Fibroblast of villous mesenchyme (primary cell): ENCODE measurements at regions not wholly inside any gene's neighbourhood (a gene's known extent, or its start where the extent isn't known, plus 50 kb on each side); places are given as distances from the start of the nearest gene placed in this dataset.

ENCODE experiments used
- DNase-seq: peaks from one replicate; pipeline ENCODE4 v3.0.0-alpha.2; 2010; ENCODE audit warnings: low read depth
- H3K4me3 ChIP-seq: 2 replicates; pipeline ENCODE4 v1.5.1; 2011; ENCODE audit warnings: low read depth, mild to moderate bottlenecking, low read length
- CTCF ChIP-seq: IDR thresholded peaks from 2 replicates; pipeline ENCODE4 v1.5.1; 2012; ENCODE audit warnings: low read depth, mild to moderate bottlenecking, low read length; ENCODE audit not compliant: insufficient read depth

GRCh38 chr1:173400387-173400995 is 76.6 kb upstream of the PRDX6 start:
- DNase-seq, result no peak
- no peak overlapping the region for H3K4me3 ChIP-seq
- no peak for TF ChIP-seq CTCF

- TF ChIP-seq CTCF, result no peak
- DNase-seq, result no peak
- no peak overlapping the region for H3K4me3 ChIP-seq
Measured at GRCh38 chr1:173403996-173404395, 73.1 kb upstream of the PRDX6 start.

DNA sequence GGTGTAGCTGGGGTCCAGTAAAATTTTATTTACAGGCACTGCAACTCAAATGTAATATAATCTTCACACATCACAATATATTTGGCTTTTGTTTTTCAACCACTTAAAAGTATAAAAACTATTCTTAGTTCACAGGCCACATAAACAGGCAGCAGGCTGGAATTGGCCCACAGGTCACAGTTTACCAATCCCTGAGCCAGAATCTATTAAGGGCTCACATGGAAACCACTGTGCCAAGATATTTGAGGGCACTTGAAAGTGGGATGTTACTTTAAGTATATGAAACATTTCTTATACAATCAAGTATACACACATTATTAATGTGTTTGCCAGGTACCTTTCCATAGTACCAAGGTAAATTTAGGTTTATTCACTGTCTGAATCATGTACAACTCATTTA is 71.9 kb upstream of the PRDX6 start:
- DNase-seq, result no peak
- no peak for TF ChIP-seq CTCF
- H3K4me3 ChIP-seq, result no peak overlapping the region

DNA sequence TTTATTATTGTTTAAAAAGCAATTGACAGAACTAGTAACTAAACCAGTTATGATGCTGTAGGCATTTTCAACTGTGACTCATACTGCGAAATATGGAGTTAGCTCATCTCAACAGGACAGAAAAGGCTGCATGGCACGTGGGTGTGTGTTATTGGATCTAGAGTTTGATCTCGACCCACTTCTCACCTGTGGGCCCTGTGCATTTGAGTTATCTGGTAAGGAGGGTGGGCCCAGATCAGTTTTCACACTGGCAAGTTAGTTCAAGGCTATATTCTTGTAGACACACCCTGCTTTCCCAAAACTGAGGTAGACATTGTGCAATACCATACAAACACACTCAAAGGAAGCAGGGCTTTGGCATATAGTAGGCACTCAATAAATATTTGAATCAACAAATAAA is 71.3 kb upstream of the PRDX6 start:
- no peak for TF ChIP-seq CTCF

GRCh38 chr1:173406783-173407230 is 70.3 kb upstream of the PRDX6 start:
- TF ChIP-seq CTCF, result no peak
- DNase-seq, result peak; percentile 13
- no peak overlapping the region for H3K4me3 ChIP-seq

More for the DNA sequence above, 71.3 kb upstream of the PRDX6 start:
- DNase-seq, result peak; percentile 66
- H3K4me3 ChIP-seq, result no peak overlapping the region

- no peak for TF ChIP-seq CTCF
- H3K4me3 ChIP-seq, result no peak overlapping the region
- no peak for DNase-seq
Measured at GRCh38 chr1:173407846-173408245, 69.3 kb upstream of the PRDX6 start.

GRCh38 chr1:173408886-173409285 is 68.2 kb upstream of the PRDX6 start:
- TF ChIP-seq CTCF, result no peak
- no peak for DNase-seq
- no peak overlapping the region for H3K4me3 ChIP-seq
